GM18868 (cell line): ENCODE measurements at regions not wholly inside any gene's neighbourhood (a gene's known extent, or its start where the extent isn't known, plus 50 kb on each side); places are given as distances from the start of the nearest gene placed in this dataset.
"Not testable (repeated sequence)": the region's sequence is repeated elsewhere in the genome, so short reads cannot be mapped to it uniquely, and the experiment has no call there.

Source experiments
- ATAC-seq: cut with Tn5 transposase; IDR thresholded peaks from one replicate; pipeline ENCODE4 v1.9.1; 2021; ENCODE audit warnings: mild to moderate bottlenecking, moderate library complexity; ENCODE audit not compliant: unreplicated experiment

GRCh38 chr4:10856271-10856782 lies 171.8 kb upstream of the CLNK start:
- ATAC-seq = no peak

DNA sequence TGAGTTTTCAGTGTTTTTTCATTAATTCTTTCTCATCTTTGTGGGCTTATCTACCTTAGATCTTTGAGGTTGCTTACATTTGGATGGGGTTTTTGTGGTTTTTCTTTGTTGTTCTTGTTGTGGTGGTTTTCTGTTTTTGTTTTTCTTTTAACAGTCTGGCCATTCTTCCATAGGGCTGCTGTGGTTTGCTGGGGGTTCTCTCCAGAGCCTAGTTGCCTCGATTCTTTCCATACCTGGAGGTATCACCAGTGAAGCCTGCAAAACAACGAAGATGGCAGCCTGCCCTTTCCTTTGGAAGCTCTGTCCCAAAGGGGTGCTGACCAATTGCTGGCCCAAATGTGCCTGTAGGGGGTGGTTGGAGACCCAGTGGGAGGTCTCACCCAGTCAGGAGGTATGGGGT lies 168.6 kb upstream of the CLNK start:
- ATAC-seq = no peak

DNA sequence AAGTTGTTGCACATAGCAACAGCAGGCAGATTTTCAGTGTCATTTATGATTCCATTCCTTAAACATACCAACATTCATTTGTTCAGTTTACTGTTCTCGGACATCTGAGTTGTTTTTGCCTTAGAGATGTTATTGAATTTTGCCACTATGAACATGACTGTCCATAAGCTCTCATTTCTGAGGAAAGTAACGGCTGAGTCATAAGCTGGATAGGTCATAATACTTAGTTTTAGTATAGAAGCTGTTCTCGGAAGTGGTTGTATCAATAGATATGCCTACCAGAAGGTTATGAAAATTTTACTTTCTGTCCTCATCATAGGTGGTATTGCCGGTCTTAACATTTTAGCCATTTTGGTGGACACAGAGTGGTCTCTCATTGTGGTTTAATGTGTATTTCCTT lies 157.1 kb upstream of the CLNK start:
- ATAC-seq = no peak

DNA sequence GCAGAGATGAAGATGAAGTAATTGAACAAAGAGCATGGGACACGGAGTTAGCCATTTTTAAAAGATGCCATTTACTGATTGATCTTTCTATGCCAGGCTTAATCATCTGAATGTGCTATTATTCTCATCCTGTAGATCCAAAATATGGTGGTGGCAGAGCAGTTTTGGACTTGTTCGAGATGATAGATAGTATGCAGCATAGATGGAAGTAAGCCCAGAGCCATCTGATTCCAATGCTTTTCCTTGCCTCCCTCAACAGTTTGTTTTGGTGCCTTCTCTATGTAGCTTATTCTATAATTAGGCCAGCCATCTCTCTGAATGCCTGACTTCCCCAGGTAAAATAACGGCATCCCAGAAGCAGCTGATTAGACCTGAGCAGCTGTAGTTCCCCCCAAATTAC lies 152.6 kb upstream of the CLNK start:
- no peak for ATAC-seq

DNA sequence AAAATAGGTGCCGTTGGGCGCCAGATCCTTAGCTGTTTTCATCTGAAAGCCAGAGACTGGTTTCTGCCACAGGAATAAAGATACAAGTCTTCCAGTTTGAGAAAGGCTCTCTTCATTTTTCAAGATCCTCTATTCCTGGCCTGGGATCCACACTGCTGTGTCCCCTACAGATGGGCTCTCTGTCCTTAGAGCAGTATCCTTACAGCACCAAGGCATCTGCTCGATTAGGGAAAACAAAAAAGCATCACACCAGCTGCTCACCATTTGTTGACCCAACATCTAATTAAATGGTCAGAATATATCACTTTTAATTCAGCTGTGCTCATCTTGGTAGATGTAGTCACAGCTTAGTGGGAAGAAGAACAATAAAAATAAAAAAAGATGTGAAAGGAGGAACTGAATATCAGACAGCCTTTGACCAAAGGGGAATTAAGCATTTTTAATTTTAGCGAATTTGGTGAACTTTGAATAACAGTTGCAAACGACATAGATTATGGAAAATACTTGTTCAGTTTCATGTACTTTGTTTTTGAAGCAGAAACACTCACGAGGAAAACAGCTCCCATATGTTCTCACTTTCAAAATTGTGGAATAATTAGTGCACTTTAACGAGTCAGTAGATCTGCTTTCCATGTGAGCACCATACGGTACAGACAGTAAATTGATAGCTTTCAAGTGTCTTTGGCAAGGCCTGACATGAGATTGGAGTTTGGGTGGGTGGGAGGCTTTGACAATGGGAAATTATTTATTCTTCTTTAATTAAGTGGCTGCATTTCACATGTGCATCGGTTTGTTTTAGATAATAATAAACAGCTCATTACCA lies 148.4 kb upstream of the CLNK start:
- ATAC-seq = no peak

- no peak for ATAC-seq
Measured at GRCh38 chr4:10831727-10832408, 147.3 kb upstream of the CLNK start.

DNA sequence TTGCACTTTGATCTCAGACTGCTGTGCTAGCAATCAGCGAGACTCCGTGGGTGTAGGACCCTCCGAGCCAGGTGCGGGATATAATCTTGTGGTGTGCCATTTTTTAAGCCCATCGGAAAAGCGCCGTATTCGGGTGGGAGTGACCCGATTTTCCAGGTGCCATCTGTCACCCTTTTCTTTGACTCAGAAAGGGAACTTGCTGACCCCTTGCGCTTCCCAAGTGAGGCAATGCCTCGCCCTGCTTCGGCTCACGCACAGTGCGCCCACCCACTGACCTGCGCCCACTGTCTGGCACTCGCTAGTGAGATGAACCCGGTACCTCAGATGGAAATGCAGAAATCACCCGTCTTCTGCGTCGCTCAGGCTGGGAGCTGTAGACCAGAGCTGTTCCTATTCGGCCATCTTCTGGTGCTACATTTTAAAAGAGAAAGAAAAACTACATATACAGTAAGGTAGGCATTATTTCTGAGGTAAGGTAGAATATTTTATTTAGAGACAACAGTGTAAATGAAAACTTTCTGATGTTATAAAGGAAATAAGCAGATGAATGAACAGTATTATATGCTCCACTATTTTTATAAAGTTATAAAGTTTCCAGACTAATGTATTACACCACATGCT lies 144.5 kb upstream of the CLNK start:
- not testable (repeated sequence) for ATAC-seq

- ATAC-seq = no peak
Measured at GRCh38 chr4:10821826-10822225, 137.3 kb upstream of the CLNK start.

GRCh38 chr4:10816571-10816970 lies 132.0 kb upstream of the CLNK start:
- ATAC-seq = no peak

- ATAC-seq = no peak
Measured at GRCh38 chr4:10811991-10812390, 127.4 kb upstream of the CLNK start.

DNA sequence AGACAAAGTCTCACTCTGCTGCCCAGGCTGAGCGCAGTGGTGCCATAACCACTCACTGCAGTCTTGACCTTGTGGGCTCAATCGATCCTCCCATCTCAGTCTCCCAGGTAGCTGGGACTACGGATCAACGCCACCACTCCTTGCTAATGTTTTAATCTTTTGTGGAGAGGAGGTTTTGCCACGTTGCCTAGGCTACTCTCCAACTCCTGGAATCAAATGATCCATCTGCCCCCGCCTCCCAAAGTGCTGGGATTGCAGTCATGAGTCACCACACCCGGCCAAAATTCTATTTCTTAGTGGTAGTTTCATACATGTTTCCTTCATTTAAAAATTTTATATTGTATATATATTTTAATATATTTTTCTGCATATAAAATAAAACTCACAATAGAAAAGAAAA lies 125.8 kb upstream of the CLNK start:
- no peak for ATAC-seq

DNA sequence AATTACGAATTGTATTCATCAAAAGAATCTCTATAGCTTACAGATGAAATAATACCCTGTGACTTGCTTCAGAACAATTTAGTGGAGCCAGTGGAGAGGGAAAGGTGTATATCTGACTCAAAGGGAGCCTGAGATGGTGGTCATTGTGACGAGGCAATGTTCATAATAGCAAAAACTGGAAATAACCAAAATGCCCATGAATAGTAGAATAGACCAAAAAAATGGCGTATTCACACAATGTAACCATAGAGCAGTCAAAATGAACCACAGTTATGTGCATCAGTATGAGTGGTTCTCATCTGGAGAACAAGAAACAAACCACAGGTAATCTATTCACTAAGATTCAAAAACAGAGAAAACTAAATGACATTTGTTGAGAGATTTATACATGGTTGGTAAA lies 125.3 kb upstream of the CLNK start:
- ATAC-seq = peak; percentile 83

DNA sequence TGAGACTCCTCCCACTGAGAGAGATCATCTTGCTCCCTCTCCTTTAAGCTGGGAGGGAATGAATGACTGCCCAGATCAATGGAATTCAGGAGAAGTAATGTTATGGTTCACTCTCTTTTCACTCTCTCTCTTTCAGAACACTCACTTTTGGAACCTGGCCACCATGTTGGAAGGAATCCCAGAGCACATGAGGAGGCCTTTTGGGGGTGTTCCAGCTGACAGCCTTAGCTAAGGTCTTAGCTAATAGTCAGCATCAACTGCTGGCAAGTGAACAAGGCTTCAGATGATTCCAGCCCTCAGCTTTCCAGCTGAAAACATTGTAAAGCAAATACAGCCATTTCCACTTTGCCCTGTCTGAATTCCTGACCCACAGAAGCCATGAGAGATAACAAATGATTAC lies 124.0 kb upstream of the CLNK start:
- ATAC-seq = no peak

DNA sequence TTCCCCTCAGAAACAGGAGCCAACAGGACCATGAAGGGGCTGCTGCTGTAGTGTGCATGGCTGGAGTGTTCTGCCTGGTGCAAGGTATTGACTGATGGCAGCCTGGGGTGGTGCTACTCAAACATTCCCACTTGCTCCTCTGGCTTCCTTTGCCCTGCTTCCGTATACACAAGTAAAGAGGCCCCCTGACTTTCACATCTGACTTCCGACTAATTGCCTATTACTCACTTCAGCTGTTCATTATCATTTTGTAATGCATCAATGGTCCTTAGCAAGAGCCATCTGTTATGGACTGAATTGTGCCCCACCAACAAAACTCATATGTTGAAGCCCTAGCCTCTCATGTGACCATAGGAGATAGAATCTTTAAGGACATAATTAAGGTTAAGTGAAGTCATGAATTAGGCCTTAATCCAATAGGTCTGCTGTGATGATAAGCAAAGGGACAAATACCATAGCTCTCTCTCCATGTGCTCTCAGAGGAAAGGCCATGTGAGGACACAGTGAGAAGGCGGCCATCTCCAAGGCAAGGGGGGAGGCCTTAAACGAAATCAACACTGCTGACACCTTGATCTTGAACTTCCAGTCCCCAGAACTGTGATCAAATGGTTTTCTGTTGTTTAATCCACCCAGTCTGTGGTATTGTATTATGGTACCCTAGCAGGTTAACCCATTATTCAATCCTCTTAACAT lies 122.5 kb upstream of the CLNK start:
- no peak for ATAC-seq

DNA sequence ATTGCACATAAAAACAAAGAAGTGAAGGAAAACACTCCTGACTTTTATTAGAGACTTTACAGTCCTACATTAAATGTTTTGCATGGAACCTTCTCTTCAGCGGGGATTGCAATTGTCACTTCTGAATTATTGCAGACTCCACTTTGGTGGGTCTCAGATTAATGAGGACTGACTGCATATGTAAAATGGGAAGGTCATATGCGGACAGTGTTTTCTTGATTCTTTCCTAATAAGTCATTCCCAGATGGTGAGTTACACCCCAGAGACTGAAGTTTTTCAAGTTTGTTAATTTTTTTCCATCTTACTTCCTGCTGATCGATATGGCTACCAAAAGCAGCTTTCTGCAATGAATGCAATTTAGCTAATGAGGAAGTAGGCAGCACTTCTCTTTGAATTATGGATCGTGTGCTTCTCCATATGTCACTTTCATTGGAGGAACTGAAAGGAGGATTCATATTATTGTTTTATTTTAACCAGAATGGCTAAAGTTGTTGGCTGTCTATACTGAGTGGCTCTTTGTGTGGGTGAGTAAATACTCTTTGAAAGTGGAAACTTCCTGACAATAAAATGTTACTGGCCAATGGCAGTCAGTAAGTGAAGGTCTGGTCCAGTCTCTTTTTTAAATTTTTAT lies 119.3 kb upstream of the CLNK start:
- ATAC-seq = peak; percentile 39

DNA sequence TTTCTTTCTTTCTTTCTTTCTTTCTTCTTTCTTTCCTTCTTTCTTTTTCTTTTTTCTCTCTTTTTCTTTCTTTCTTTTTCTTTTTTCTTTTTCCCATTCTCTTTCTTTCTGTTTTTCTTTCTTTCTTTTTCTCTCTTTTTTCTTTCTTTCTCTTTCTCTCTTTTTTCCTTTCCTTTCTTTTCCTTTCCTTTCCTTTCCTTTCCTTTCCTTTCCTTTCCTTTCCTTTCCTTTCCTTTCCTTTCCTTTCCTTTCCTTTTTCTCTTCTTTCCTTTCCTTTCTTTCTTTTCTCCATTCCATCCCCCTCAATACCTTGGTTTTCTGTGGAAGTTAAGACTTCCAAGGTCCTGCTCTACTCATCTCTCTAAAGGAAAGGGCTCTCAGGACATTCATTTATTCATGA lies 102.8 kb upstream of the CLNK start:
- no peak for ATAC-seq

DNA sequence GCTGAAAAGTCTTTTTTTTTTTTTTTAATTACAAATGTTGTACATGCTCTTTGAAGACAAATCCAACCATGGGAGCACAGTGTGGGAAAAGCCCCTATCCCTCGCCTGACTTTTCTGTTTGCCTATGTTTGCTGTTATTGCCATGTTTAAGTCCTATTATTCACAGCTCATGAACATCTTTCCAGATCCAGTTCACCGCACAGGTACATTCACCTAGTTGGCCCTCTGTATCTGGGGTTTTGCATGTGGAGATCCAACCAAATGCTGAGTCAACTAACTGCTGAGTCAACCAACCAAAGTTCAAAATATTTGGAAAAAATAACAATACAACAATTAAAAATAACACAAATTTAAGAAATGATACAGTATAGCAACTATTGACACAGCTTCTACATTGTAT lies 100.1 kb upstream of the CLNK start:
- ATAC-seq = no peak

- ATAC-seq = no peak
Measured at GRCh38 chr4:10783351-10783750, 98.8 kb upstream of the CLNK start.

DNA sequence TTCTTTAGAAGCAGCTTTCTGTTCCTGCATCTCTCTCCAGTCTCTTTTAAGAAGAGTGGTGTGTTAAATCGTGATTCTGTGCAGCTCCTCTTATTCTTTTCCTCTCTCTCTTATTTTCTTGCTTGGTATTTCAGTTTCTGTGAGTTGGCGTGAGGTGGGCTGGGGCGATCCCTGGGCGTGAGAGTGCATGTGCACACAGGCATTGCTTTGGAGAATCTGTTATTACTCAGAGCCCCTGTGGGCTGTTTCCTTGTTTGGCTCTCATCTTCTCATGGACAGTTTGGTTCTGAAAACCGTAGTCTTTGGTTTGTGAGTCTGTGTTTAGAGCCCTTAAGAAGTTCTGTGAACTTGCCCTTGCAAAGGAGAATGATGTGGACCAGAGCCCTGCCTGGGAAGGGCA lies 97.2 kb upstream of the CLNK start:
- ATAC-seq = peak; percentile 90

DNA sequence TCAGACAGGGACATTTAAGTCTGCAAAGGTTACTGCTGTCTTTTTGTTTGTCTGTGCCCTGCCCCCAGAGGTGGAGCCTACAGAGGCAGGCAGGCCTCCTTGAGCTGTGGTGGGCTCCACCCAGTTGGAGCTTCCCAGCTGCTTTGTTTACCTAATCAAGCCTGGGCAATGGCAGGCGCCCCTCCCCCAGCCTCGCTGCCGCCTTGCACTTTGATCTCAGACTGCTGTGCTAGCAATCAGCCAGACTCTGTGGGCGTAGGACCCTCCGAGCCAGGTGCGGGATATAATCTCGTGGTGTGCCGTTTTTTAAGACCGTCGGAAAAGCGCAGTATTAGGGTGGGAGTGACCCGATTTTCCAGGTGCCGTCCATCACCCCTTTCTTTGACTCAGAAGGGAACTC lies 96.2 kb upstream of the CLNK start:
- ATAC-seq = not testable (repeated sequence)

DNA sequence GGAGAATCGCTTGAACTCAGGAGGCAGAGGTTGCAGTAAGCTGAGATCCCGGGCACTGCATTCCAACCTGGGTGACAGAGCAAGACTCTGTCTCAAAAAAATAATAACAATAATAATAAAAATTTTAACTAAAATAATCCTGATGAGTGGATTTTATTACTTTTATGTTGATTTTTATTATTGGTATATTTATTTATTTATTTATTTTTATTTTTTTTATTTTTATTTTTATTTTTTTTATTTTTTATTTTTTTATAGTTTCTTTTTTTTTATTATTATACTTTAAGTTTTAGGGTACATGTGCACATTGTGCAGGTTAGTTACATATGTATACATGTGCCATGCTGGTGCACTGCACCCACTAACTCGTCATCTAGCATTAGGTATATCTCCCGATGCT lies 90.6 kb upstream of the CLNK start:
- ATAC-seq = not testable (repeated sequence)
